ENCODE measurements at regions not wholly inside any gene's neighbourhood (a gene's known extent, or its start where the extent isn't known, plus 50 kb on each side); places are given as distances from the start of the nearest gene placed in this dataset.

DNA sequence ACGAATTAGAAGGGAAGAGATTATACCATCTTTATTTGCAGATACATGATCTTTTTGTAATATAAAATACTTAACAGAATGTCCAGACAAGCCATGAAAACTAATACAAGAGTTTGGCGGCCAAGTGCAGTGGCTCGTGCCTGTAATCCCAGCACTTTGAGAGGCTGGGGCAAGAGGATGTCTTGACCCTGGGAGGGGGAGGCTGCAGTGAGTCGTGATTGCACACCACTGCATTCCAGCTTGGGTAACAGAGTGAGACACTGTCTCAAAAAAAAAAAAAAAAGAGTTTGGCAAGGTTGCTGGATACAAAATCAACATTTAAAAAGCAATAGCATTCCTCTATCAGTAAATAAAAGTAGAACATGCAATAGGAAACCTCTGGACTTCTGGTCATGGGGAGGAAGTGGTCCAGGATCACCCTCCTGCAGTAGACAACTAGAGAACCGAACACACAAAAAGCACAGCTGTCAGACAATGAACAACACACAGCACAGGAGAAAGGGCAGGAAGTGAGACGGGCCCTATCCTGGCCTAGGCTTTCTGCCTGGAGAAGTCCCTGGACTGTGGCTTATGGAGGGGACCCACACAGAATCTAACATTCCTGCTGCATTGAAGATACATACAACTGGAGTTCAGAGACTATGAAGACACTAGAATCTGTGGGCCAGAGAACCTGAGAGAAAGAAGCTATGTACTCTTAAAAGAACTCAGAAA is 118.9 kb upstream of the ARL4C start (continued):
- no peak for TF ChIP-seq KDM4A (IDR thresholded peaks at IDR 0.05; ENCODE audit: low read depth, low read length, severe bottlenecking)
